ENCODE measurements at regions not wholly inside any gene's neighbourhood (a gene's known extent, or its start where the extent isn't known, plus 50 kb on each side); places are given as distances from the start of the nearest gene placed in this dataset.

- in situ Hi-C loops (cut with HindIII; ENCODE audit: low sequenced_read_pairs) = no loop called here
Measured at GRCh38 chr20:60240415-60240814, 282.2 kb downstream of the CDH26 start.

GRCh38 chr20:60240986-60241385, 282.8 kb downstream of the CDH26 start:
- in situ Hi-C loops (cut with HindIII; ENCODE audit: low sequenced_read_pairs) = no loop called here

- in situ Hi-C loops (cut with HindIII; ENCODE audit: low sequenced_read_pairs) = no loop called here
Measured at GRCh38 chr20:60242836-60243505, 284.7 kb downstream of the CDH26 start.

GRCh38 chr20:60244373-60245146, 286.3 kb downstream of the CDH26 start:
- in situ Hi-C loops (cut with HindIII; ENCODE audit: low sequenced_read_pairs) = no loop called here

DNA sequence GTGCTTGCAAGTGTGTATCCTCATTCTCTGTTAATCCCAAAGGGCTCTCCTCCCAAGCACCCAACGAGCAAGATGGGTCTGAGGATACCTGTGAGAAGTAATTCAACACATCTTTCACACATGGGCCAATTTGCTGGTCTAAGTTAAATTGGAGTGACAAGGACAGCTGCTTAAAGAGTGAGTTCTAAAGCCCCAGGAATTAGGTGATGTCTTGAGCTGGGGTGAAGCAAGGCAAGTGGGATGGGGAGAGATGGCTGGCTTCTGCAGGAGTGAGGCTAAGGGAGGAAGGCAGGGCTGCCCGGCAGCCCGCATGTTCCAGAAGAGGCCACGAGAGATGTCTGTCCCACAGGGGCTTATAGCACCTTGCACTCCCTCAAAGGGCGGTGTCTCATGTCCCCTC, 288.5 kb downstream of the CDH26 start:
- in situ Hi-C loops (cut with HindIII; ENCODE audit: low sequenced_read_pairs) = no loop called here

DNA sequence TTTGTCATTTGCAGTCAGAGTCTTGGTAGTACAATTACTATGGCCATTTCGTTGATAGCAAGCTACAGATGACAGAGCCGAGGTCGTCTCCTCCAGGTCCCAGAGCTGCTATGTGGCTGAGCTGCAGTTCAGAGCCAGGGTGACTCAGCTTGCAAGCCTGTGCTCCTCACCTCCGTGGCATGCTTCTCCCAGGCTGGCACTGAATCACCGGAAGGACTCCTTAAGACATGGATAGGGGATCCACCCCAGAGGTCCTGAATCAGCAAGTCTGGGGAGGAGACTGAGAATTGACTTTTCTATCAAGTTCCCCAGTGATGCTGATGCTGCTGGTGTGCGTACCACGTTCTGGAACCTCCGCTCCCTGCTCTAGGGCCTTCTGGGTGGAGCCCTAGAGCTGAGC, 291.2 kb downstream of the CDH26 start:
- in situ Hi-C loops (cut with HindIII; ENCODE audit: low sequenced_read_pairs) = no loop called here

DNA sequence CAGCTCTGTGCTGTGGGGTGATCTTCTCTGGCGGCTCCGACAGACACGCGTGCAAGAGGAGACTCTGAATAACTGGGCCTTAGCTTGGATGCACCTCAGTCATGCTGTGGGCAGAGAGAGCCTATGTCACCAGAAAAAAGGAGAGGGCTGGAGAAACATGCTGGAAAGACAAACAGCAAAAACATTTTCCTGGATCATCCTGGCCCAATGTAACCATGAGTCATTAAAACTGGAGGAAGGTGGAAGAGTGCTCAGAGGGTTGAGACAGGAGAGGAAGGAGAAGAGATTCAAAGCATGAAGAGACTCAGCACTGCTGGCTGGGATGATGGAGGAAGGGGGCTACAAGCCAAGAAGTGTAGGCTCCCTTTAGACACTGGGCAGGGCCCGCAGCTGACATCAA, 292.0 kb downstream of the CDH26 start:
- in situ Hi-C loops (cut with HindIII; ENCODE audit: low sequenced_read_pairs) = no loop called here

DNA sequence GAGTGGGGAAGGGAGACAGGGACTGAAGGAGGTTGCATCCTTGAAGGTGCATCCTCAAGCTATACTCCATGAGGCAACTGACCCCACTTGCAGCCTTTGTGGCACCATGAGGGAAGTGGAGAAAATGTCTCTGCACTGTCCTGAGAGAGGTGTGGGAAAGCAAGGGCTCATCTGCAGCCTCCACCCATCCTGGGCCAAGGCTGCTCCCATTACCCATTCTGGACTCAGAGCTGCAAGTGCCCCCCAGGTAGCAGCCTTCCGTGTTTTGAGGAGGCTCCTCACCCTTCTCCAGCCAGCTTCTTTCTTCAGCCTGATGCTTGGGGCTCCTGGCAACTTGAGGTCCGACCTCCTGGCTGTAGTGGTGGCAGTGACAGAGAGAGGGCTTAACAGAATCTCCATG, 294.6 kb downstream of the CDH26 start:
- in situ Hi-C loops (cut with HindIII; ENCODE audit: low sequenced_read_pairs) = no loop called here

DNA sequence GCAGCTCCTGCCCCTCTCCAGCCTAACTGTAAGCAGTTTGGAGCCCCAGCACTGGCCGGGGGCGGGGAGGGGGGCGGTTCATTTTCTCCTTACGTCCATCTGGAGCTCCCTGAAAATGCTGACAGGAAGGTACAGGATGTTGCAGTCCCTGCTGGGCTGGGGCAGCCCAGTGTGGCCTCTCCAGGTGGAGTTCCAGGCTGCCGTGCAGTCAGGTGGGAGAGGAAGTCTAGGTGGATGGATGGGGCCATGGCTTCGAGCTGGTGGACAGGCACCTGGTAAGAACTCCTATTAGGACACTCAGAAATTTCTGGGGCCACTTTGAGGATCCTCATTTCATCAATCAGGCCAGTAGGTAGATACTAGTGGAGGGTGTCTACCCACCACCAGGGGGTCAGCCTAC, 295.2 kb downstream of the CDH26 start:
- in situ Hi-C loops (cut with HindIII; ENCODE audit: low sequenced_read_pairs) = no loop called here

- in situ Hi-C loops (cut with HindIII; ENCODE audit: low sequenced_read_pairs) = no loop called here
Measured at GRCh38 chr20:60254901-60255411, 296.7 kb downstream of the CDH26 start.

DNA sequence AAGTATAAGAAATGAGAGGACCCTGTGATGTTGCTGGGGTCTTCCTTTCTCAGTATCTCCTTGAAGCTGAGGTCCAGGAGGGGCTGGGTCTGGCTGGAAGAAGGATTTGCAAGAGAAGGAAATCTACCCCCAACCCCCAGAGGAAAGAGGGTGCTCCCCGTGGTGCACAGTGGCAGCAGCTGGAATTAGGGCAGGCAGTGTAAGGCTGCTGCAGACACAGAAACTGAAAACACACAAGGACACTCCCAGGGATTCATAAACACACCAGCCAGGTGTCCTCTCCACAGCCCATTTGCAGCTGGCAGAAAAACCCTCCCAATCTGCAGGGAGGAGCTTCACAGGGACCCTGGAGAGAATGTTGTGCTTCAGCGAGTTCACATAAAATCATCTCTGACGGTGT, 297.2 kb downstream of the CDH26 start:
- in situ Hi-C loops (cut with HindIII; ENCODE audit: low sequenced_read_pairs) = no loop called here

DNA sequence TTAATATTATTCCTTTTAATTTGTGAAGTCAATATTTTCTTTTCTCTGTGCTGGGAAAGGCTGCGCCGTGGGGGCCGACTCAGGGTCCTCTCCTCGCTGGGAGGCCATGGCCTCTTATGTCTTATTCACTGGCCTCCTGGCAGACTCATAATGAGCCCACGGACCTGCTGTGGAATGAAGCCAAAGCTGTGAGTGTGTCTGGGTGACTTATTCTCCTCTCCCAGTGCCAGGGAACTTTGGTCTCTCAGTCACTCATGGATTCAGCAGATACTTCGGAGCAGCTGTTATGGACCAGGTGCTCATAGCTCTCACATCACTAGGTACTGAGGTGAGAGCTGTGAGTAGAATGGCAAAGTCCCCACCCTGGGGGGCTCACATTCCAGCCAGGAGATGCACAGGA, 297.6 kb downstream of the CDH26 start:
- in situ Hi-C loops (cut with HindIII; ENCODE audit: low sequenced_read_pairs) = no loop called here

GRCh38 chr20:60256811-60257210, 298.6 kb downstream of the CDH26 start:
- in situ Hi-C loops (cut with HindIII; ENCODE audit: low sequenced_read_pairs) = no loop called here

- in situ Hi-C loops (cut with HindIII; ENCODE audit: low sequenced_read_pairs) = no loop called here
Measured at GRCh38 chr20:60257671-60258070, 299.4 kb downstream of the CDH26 start.

DNA sequence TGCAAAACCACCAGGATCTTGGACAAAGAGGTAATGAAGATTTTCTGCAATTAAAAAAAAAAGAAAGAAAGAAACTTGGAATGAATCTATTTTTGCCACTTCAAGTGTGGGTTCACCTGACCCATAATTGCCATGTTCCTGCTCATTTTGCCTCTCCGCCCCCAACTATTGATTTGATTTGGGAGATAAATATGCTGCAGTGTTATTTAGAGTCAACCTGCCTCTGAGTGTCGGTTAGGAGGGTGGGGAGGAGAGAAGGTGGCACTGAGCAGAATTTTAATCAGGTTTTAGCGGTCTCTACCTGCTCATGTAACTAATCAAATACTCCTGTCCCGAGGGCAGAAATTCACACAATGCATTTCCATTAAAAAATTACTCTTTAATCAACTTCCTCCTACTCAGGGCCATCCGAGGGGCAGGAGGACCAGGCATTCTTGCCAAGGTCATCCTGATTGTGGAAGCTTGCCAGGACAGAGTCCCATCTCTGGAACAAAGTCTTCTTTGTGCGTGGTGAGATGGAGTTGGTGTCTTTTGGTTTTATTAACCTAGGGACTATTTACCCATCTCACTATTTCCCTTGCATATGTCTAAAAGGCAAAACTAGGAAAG, 300.1 kb downstream of the CDH26 start:
- in situ Hi-C loops (cut with HindIII; ENCODE audit: low sequenced_read_pairs) = no loop called here

- in situ Hi-C loops (cut with HindIII; ENCODE audit: low sequenced_read_pairs) = no loop called here
Measured at GRCh38 chr20:60261333-60261732, 303.1 kb downstream of the CDH26 start.

GRCh38 chr20:60262967-60263603, 304.9 kb downstream of the CDH26 start:
- in situ Hi-C loops (cut with HindIII; ENCODE audit: low sequenced_read_pairs) = no loop called here

DNA sequence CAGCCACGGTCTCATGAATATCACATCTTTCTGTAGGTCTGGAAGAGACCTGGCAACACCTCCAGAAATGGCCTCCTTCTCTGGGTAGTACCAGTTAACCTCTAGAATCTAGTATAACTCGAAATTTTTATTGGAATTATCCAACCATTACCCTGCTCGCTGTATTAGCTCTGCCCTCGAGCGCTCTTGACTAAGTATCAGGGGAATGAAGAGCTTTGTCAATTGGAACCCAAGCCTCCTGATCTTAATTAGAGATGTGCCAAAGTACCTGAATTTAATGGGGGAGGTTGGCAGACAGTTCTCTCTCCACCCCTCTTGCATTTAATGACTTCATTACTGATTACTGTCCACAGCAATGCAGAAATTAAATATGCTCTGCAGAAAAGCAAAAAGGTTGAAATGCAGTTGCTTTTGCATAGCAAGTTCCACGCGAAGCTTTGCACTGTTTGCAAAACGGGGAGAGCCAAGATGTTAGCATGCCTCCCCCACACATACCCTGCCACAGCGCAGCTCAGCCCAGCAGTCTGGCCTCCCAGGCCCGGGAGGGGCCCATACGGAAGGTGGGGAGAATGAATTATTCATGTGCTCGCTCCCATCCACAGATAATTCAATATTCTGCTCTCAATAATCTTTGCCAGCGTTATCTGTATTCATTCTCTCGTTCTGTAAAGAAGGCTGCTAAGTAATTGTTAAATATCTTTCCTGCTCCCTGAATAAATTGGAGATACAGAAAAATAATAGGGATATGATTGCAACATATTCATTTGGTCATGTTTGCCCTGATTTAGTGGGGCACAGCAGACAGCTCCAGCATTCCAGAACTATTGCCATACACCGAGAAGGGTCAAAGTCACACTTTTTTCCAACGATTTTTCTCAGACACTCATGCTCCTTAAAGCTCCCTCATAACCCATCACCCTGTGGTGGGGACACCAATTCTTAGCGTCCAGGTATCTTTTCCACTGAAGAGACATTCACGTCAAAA, 305.8 kb downstream of the CDH26 start:
- in situ Hi-C loops (cut with HindIII; ENCODE audit: low sequenced_read_pairs) = no loop called here

- in situ Hi-C loops (cut with HindIII; ENCODE audit: low sequenced_read_pairs) = no loop called here
Measured at GRCh38 chr20:60266177-60266823, 308.1 kb downstream of the CDH26 start.

- in situ Hi-C loops (cut with HindIII; ENCODE audit: low sequenced_read_pairs) = no loop called here
Measured at GRCh38 chr20:60268491-60268890, 310.3 kb downstream of the CDH26 start.

Measured in DLD1 (cell line).